Activated B cell treated with CpG ODN at 0.5 μM for 24 hours (primary cell): ENCODE measurements at regions not wholly inside any gene's neighbourhood (a gene's known extent, or its start where the extent isn't known, plus 50 kb on each side); places are given as distances from the start of the nearest gene placed in this dataset.

Experiments
- ATAC-seq: fragments of 200-7000 bp; cut with Tn5 transposase; one replicate; pipeline ENCODE4 v1.10.0; 2021; ENCODE audit warnings: low read depth, mild to moderate bottlenecking, moderate library complexity
- CTCF ChIA-PET: fragments of 350-600 bp; sonication (Branson Sonifier 250); formaldehyde crosslinking; loops from one replicate; lab custom pipeline; 2021; ENCODE audit warnings: antibody characterized with exemption; lab: Charles Lee
- POLR2A ChIA-PET: fragments of 350-600 bp; sonication (Branson Sonifier 250); formaldehyde crosslinking; loops from one replicate; lab custom pipeline; 2021; ENCODE audit warnings: antibody characterized with exemption; lab: Charles Lee
- DNase-seq: peaks from one replicate; pipeline ENCODE4 v3.0.0; 2022
- H3K27ac Mint-ChIP-seq: one replicate; pipeline ENCODE4 v1.8.0; 2020; ENCODE audit warnings: mixed read lengths
- H3K27me3 Mint-ChIP-seq: one replicate; pipeline ENCODE4 v1.8.0; 2021; ENCODE audit warnings: mixed read lengths
- H3K36me3 Mint-ChIP-seq: one replicate; pipeline ENCODE4 v1.8.0; 2021; ENCODE audit warnings: low read depth, mixed read lengths
- H3K4me1 Mint-ChIP-seq: one replicate; pipeline ENCODE4 v1.8.0; 2021; ENCODE audit warnings: mixed read lengths
- H3K4me3 Mint-ChIP-seq: one replicate; pipeline ENCODE4 v1.8.0; 2020; ENCODE audit warnings: mild to moderate bottlenecking, mixed read lengths
- H3K9me3 Mint-ChIP-seq: one replicate; pipeline ENCODE4 v1.8.0; 2020; ENCODE audit warnings: mixed read lengths
- CTCF ChIP-seq: fragments of 200-600 bp; IDR thresholded peaks from one replicate; pipeline ENCODE4 v1.8.0; 2022; ENCODE audit warnings: antibody characterized with exemption, mild to moderate bottlenecking
- intact Hi-C: fragments of 100-400 bp; cut with micrococcal nuclease; formaldehyde crosslinking; loops from one replicate; pipeline ENCODE4 v1.15.1; 2024

- POLR2A ChIA-PET, result no interaction called here
Observed at GRCh38 chr20:48207505-48207904, 422.2 kb upstream of the SULF2 start.

GRCh38 chr20:48205786-48206185 is 420.5 kb upstream of the SULF2 start:
- Mint-ChIP-seq H3K27me3 (no peaks in the 10 kb centered on the region), H3K9me3 (no peaks in the 10 kb centered on the region), H3K27ac (no peak overlapping the region), H3K36me3 (no peaks in the 10 kb centered on the region), H3K4me3 (no peak overlapping the region), H3K4me1 (no peaks in the 10 kb centered on the region)
- intact Hi-C loops, result no loop called here
- ATAC-seq (no peak), DNase-seq (no peak)
- ChIA-PET CTCF (no interaction called here), POLR2A (no interaction called here)
- no peak for TF ChIP-seq CTCF

More at GRCh38 chr20:48207505-48207904, 422.2 kb upstream of the SULF2 start:
- ATAC-seq (no peak), DNase-seq (no peak)
- intact Hi-C loops, result no loop called here
- no peak overlapping the region for H3K27ac Mint-ChIP-seq
- H3K4me1 Mint-ChIP-seq, result no peaks in the 10 kb centered on the region
- TF ChIP-seq CTCF, result no peak
- H3K9me3 Mint-ChIP-seq, result no peaks in the 10 kb centered on the region
- CTCF ChIA-PET, result no interaction called here
- H3K4me3 Mint-ChIP-seq, result no peak overlapping the region
- H3K36me3 Mint-ChIP-seq, result no peaks in the 10 kb centered on the region
- peaks cover 2% of the 10 kb centered on the region for H3K27me3 Mint-ChIP-seq

- Mint-ChIP-seq H3K36me3 (no peaks in the 10 kb centered on the region), H3K4me1 (no peaks in the 10 kb centered on the region), H3K27me3 (no peaks in the 10 kb centered on the region), H3K27ac (no peak overlapping the region), H3K9me3 (no peaks in the 10 kb centered on the region), H3K4me3 (no peak overlapping the region)
- DNase-seq (no peak), ATAC-seq (no peak)
- no peak for TF ChIP-seq CTCF
- intact Hi-C loops, result no loop called here
- ChIA-PET POLR2A (no interaction called here), CTCF (no interaction called here)
Observed at GRCh38 chr20:48205281-48205782, 420.1 kb upstream of the SULF2 start.

- CTCF ChIA-PET, result no interaction called here
- no peaks in the 10 kb centered on the region for H3K9me3 Mint-ChIP-seq
Observed at GRCh38 chr20:48204499-48204898, 419.2 kb upstream of the SULF2 start.

GRCh38 chr20:48203252-48203651 is 418.0 kb upstream of the SULF2 start:
- Mint-ChIP-seq H3K9me3 (no peaks in the 10 kb centered on the region), H3K36me3 (no peaks in the 10 kb centered on the region), H3K27me3 (no peaks in the 10 kb centered on the region), H3K4me3 (no peak overlapping the region), H3K4me1 (no peaks in the 10 kb centered on the region), H3K27ac (no peak overlapping the region)
- ATAC-seq, result no peak
- ChIA-PET CTCF (no interaction called here), POLR2A (no interaction called here)
- DNase-seq, result no peak
- TF ChIP-seq CTCF, result no peak
- intact Hi-C loops, result no loop called here

More at GRCh38 chr20:48204499-48204898, 419.2 kb upstream of the SULF2 start:
- ATAC-seq, result no peak
- Mint-ChIP-seq H3K27ac (no peak overlapping the region), H3K4me1 (no peaks in the 10 kb centered on the region), H3K27me3 (no peaks in the 10 kb centered on the region), H3K36me3 (no peaks in the 10 kb centered on the region), H3K4me3 (no peak overlapping the region)
- intact Hi-C loops, result no loop called here
- no peak for TF ChIP-seq CTCF
- DNase-seq, result no peak
- POLR2A ChIA-PET, result no interaction called here
